Gastroesophageal sphincter (tissue), 4 donors: ENCODE measurements at regions not wholly inside any gene's neighbourhood (a gene's known extent, or its start where the extent isn't known, plus 50 kb on each side); places are given as distances from the start of the nearest gene placed in this dataset.
"Not testable (repeated sequence)": the region's sequence is repeated elsewhere in the genome, so short reads cannot be mapped to it uniquely, and the experiment has no call there.

Experiments
- ATAC-seq: fragments of 150-250 bp; one replicate; pipeline ENCODE4 v1.9.1; 2016; ENCODE audit warnings: mild to moderate bottlenecking, moderate library complexity
- H3K27ac ChIP-seq, 4 donors: fragments of 200-600 bp; sonication (generic) in 3 of 4; 1 replicate in 3 of 4; 2 replicates in 1 of 4; pipeline ENCODE4 v1.5.1; 2016 to 2019
- H3K27me3 ChIP-seq: fragments of 200-600 bp; sonication (generic); one replicate; pipeline ENCODE4 v1.5.1; 2019
- H3K36me3 ChIP-seq, 2 donors: fragments of 200-600 bp; sonication (generic); one replicate each; pipeline ENCODE4 v1.5.1; 2019; ENCODE audit warnings: control low read depth in 1 of 2
- H3K4me1 ChIP-seq, 3 donors: fragments of 200-600 bp; sonication (generic); 1 replicate in 2 of 3; 2 replicates in 1 of 3; pipeline ENCODE4 v1.5.1; 2016 to 2019; ENCODE audit warnings: control low read depth in 2 of 3
- H3K4me3 ChIP-seq, 2 donors: fragments of 200-600 bp; sonication (generic); one replicate each; pipeline ENCODE4 v1.5.1; 2019; ENCODE audit warnings: mild to moderate bottlenecking in 1 of 2, moderate library complexity in 1 of 2
- H3K9me3 ChIP-seq, 3 donors: fragments of 200-600 bp; sonication (generic); one replicate each; pipeline ENCODE4 v1.5.1; 2017 to 2019; ENCODE audit warnings: control low read depth in 2 of 3
- CTCF ChIP-seq, 4 experiments: fragments of 200-600 bp in 2 of 4; fragments of 450-650 bp in 2 of 4; sonication (generic) in 1 of 4; IDR thresholded peaks; one replicate each; pipeline ENCODE4 v1.5.1; 2017 to 2019; ENCODE audit warnings: antibody characterized with exemption in 4 of 4, mild to moderate bottlenecking in 2 of 4, moderate library complexity in 2 of 4
- EP300 ChIP-seq: sonication (generic); formaldehyde crosslinking; IDR thresholded peaks from one replicate; pipeline ENCODE4 v1.6.1; 2017; ENCODE audit warnings: antibody characterized with exemption, mild to moderate bottlenecking
- POLR2A ChIP-seq, 2 donors: fragments of 450-650 bp; IDR thresholded peaks; one replicate each; pipeline ENCODE4 v1.6.1; 2017; ENCODE audit warnings: antibody characterized with exemption in 2 of 2, mild to moderate bottlenecking in 2 of 2, moderate library complexity in 1 of 2
- POLR2AphosphoS5 ChIP-seq: sonication (generic); formaldehyde crosslinking; IDR thresholded peaks from one replicate; pipeline ENCODE4 v1.6.1; 2017; ENCODE audit warnings: antibody characterized with exemption
- WGBS, 2 donors: methylation state at CpG; one replicate each; pipeline ENCODE4 v1.1.5; 2018; ENCODE audit warnings: low coverage in 1 of 2; 5-methylcytosine and 5-hydroxymethylcytosine counted together

DNA sequence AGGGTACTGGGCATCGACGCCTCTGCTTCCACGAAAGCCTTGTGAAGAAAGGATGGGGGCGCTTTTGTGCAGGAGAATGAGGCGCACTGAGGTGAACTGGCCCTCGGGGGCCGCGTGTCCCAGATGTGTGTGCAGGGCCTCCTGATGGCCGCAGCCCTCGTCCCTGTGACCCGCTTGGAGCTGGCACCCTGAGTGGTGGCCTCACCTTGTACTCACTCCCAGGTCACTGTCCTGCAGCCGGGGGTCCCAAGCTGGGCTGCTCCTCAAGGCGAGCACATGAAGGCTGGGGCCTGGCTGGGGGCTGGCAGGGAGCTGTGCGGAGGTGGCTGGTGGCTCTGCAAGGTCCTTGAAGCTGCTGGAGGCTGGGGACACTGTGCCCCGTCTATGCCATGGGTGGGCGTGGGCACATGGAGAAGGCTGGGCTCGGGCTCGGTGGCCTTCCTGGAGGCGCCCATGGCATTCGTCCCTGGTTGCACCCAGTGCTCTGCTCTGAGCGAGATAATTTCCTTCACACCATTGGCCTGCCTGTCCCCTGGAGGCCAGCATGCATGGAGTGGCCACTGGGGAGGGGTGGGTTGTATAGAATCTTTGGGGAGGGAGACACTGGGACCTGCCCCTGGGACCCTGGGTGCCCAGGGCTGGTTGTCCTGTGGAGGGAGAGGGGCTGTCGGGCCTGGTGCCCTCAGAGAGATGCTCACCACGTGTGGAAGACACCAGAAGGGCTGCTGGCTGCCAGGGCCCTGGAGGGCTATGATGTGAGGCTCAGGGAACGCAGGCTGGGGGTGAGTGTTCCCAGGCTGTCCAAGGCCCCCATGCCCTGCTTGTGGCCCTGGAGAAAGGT lies 79.3 kb downstream of the TMEM121 start:
- Histone ChIP-seq H3K4me1 (no peaks in the 10 kb centered on the region), H3K36me3 (no peaks in the 10 kb centered on the region), H3K9me3 (no peaks in the 10 kb centered on the region), H3K27ac (no peak overlapping the region), H3K27me3 (no peaks in the 10 kb centered on the region), H3K4me3 (no peak overlapping the region)
- TF ChIP-seq EP300 (no peak), POLR2A (IDR thresholded peaks at IDR 0.05) (no peak), POLR2AphosphoS5 (no peak), CTCF (IDR thresholded peaks at IDR 0.05) (no peak)
- ATAC-seq = no peak
- WGBS, 2 donors = 90 to 100% methylated on average over 1 to 2 of the region's 24 CpGs

GRCh38 chr14:105606305-105606975 lies 80.1 kb downstream of the TMEM121 start:
- no CpG with 5 or more reads among the region's 15 CpGs for WGBS, 2 donors
- not testable (repeated sequence) for H3K27me3 ChIP-seq, H3K4me3 ChIP-seq, ATAC-seq, H3K27ac ChIP-seq, H3K4me1 ChIP-seq, H3K9me3 ChIP-seq, H3K36me3 ChIP-seq

DNA sequence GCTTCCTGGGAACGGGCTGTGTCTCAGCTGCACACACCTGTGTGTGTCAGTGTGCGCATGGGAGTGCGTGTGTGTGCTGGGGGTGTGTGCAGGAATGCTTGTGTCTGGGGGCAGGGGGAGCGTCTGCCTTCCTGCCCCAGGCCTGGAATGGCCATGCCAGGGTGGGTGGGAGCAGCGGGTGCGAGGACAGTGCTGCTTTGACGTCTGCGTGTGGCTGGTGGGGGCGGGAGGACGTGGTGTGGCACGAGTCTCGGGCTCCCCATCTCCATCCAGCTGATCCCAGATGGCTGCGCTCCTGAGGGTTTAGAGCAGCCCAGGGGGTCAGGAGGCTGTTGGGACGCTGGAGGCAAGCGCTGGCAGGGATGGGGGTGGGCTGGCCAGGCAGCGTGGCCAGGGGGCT lies 80.6 kb downstream of the TMEM121 start:
- not testable (repeated sequence) for H3K36me3 ChIP-seq, H3K27ac ChIP-seq, H3K4me3 ChIP-seq, H3K27me3 ChIP-seq, H3K4me1 ChIP-seq, H3K9me3 ChIP-seq, ATAC-seq
- no CpG with 5 or more reads among the region's 16 CpGs for WGBS, 2 donors

GRCh38 chr14:105614987-105615386 lies 88.6 kb downstream of the TMEM121 start:
- not testable (repeated sequence) for H3K27me3 ChIP-seq, H3K4me1 ChIP-seq, H3K9me3 ChIP-seq, ATAC-seq, H3K4me3 ChIP-seq, H3K36me3 ChIP-seq, H3K27ac ChIP-seq
- no CpG with 5 or more reads among the region's 4 CpGs for WGBS, 2 donors

DNA sequence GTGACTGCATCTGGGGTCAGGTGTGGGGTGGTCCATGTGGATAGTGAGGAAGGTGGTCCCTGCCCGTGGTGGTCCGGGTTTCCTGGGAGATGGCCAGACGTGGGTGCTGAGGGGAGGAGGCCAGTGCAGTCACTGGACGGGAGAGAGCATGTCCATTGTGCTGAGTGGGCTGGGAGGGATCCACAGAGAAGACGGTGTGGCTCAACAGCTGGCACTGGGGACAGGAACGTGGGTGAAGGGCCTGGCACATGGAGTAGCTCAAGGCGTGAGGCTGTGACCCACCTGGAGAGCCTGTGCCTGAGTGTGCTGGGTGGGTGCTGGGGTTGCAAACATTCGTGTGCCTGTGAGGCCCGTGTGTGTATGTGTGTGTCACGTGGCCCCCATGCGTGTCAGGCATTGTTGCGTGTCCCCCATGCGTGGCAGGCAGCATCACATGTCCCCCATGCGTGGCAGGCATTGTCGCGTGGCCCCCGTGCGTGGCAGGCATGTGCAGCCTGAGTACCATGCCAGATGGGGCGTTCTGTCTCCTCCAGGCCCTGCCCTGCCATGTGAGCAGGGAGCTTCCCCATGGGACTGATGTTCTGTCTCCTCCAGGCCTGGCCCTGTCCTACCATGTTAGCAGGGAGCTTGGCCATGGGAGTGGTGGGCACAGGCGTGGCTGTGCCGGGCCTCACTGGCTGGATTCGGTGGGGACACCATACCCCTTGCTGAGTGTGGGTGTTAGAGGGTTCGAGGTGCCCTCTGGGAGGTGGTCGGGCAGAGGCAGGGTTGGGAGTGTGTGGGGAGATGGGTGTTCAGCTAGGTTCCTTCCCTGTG lies 89.8 kb downstream of the TMEM121 start:
- H3K9me3 ChIP-seq, H3K4me3 ChIP-seq, H3K4me1 ChIP-seq, H3K36me3 ChIP-seq, H3K27me3 ChIP-seq, H3K27ac ChIP-seq: not testable (repeated sequence)
- WGBS, 2 donors = 0 to 70% methylated on average over 1 to 15 of the region's 24 CpGs
- peak; percentile 43 for ATAC-seq

DNA sequence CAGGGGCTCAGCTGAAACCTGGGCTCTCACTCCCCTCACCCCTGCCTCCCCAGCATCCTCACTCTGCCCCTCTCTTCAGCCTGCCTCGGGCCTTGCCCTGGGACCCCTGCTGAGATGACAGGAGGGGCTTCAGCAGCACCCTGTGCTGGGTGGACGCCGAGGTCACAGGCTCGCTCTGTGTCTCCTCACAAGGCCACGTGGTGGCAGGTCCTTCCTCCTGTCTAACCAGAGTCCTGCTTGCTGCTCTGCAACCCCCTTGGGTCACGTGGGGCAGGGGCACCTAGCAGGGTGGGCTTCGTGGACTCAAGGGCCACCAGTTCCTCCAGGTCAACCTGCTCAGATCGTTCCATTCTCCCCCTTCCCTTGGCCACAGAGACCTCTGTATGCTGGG lies 90.4 kb downstream of the TMEM121 start:
- TF ChIP-seq POLR2AphosphoS5 (no peak), POLR2A (IDR thresholded peaks at IDR 0.05) (no peak), CTCF (IDR thresholded peaks at IDR 0.05) (no peak), EP300 (no peak)
- ATAC-seq = no peak
- no peaks in the 10 kb centered on the region for H3K36me3 ChIP-seq
- no peaks in the 10 kb centered on the region for H3K9me3 ChIP-seq
- peaks cover 0 to 13% (median 0%) of the 10 kb centered on the region in 3 donors for H3K4me1 ChIP-seq
- 60 to 93% methylated on average over 3 to 4 of the region's 8 CpGs for WGBS, 2 donors
- no peaks in the 10 kb centered on the region for H3K27me3 ChIP-seq
- no peak overlapping the region for H3K4me3 ChIP-seq
- H3K27ac ChIP-seq = no peak overlapping the region
